ENCODE measurements at regions not wholly inside any gene's neighbourhood (a gene's known extent, or its start where the extent isn't known, plus 50 kb on each side); places are given as distances from the start of the nearest gene placed in this dataset.
"Not testable (repeated sequence)": the region's sequence is repeated elsewhere in the genome, so short reads cannot be mapped to it uniquely, and the experiment has no call there.

DNA sequence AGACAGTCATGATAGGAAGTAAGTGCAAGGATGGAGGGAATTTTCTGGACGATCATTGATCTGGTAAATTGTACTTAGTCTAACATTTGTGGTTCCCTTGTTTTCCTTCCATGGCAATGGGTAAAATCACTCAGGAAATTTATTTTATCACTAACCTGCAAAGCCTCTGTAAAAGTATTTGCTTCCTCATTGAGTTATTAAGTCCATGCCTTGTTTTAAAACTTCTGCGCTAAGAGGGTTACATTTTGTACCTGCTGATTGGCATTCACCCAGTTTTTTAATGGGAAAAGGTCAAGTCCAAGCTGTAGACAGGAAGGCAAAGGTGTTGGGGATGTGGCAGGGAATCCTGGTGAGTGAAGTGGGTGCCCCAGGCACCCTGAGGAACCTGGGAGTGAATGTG is 146.2 kb upstream of the NR2F2 start:
- DNase-seq, result no peak

GRCh38 chr15:96186105-96186504 is 144.4 kb upstream of the NR2F2 start:
- no peak for DNase-seq

DNA sequence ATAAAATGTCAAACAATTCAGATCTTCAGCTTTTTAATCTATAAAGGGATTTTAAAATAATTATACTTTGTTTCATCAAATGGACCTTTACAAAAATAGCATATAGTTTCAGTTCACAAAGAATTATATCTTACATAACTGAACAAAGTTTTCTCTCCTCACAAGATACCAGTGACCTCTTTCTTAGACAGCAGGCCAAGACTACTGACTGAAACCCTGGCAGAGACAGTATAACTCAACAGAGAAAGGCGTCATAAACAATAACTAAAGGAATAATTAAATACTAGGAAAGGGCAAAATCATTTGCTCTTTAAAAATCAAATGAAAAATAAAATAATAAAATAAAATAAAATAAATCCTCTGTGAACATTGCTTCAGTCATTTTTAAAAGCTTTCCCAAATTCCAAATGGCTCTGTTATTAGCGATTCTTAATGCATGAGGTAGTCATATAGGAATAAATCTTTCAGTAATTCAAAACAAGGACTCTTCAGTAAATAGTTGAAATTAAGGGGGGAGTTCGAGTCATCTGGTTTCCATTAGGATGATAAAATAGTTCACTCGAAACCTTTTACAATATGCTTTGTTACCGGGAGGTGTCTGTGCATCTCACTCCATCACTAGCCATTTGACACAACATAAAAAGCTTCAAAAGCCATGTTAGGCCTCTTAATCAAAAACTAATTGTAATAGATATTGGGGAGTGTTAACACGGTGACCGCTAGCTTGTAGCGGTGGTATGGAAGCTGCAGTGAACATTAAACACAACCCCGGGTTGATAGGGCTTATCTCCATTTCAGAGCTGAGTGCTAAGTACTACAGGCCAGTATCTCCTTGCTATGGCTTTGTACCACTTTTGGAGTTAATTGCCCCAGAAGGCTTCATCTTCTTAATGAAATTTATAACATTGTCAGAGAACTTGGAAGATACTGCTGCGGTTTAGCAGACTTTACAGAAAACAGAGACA is 142.9 kb upstream of the NR2F2 start:
- DNase-seq, result no peak

DNA sequence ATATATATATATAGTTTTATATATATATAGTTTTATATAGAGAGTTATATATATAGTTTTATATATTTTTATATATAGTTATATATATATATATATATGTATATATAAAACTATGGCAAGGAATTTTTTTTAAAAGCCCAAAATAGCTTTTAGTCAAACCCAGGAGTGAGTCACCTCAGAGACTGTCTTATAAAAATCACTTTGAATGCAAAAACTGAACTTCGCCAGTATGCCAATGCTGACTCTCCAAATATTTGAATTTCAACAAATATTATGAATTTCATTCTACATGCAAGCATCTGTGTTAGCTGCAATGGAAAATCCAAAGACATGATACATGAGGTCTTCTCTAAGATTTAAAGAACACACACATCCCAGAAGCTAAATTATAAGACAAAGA is 132.8 kb upstream of the NR2F2 start:
- no peak for DNase-seq

- DNase-seq, result no peak
Measured at GRCh38 chr15:96199111-96199510, 131.4 kb upstream of the NR2F2 start.

- DNase-seq, result no peak
Measured at GRCh38 chr15:96200357-96200967, 130.0 kb upstream of the NR2F2 start.

- DNase-seq, result no peak
Measured at GRCh38 chr15:96201696-96202095, 128.8 kb upstream of the NR2F2 start.

DNA sequence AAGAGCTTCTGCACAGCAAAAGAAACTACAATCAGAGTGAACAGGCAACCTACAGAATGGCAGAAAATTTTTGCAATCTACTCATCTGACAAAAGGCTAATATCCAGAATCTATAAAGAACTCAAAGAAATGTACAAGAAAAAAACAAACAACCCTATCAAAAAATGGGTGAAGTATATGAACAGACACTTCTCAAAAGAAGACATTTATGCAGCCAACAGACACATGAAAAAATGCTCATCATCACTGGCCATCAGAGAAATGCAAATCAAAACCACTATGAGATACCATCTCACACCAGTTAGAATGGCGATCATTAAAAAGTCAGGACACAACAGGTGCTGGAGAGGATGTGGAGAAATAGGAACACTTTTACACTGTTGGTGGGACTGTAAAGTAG is 124.9 kb upstream of the NR2F2 start:
- DNase-seq, result not testable (repeated sequence)

GRCh38 chr15:96207377-96208006 is 123.0 kb upstream of the NR2F2 start:
- DNase-seq, result no peak

DNA sequence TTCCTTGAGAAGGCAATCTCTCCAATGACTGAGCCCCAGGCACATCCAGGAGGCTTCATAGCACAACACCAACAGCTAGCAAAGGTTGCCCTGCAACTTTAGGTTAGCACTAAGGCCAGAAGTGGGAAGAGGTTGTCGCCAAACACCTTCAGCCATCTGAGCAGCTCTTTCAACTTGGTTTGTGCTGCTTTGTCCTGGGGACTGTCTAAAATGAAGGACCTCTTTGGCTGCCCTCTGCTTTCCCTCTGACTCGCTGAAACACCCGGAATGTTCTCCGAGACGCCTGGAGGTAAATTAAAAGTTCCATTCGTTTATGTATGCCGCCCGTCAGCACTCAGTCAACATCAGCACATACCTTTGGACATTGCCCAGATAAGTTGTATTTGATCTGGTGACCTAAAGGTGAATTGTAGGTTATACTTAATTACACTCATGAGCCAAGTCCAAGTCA is 121.2 kb upstream of the NR2F2 start:
- DNase-seq, result no peak

DNA sequence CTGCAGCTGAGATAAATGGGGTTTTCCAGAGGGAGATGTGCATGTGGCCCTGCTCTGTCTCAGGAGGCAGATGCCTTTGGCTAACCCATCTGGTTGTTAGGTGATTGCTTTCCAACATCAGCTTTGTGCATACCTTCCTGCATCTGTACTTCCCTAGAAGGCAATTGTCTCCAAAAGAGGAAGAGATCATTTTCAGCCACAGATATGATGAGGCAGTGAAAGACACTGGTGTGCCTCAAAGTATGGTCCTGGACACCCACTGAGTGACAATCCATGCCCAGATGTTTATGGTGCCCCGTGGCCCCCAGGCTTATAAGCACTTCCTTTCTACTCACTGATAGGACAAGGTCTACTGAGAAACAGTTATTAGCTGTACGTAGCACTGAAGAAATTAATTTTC is 117.5 kb upstream of the NR2F2 start:
- DNase-seq, result no peak

DNA sequence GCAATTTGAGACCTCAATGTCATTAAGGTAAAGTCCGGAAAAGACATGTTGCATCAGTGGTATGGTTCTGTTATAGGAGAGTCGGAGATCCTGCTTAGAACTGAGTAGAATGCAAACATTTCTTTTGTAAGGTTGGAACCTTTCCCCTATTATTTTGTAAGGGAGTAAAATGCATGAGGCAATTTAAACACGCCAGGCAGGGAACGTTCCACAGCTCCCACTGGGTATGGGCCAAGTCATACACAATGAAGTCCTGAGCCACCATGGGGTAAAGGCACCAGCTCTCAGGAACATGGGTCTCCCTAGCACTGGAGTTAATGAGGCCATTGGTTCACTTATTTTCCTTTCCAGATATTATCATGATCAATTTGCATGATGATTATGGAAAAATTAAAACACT is 116.6 kb upstream of the NR2F2 start:
- no peak for DNase-seq

DNA sequence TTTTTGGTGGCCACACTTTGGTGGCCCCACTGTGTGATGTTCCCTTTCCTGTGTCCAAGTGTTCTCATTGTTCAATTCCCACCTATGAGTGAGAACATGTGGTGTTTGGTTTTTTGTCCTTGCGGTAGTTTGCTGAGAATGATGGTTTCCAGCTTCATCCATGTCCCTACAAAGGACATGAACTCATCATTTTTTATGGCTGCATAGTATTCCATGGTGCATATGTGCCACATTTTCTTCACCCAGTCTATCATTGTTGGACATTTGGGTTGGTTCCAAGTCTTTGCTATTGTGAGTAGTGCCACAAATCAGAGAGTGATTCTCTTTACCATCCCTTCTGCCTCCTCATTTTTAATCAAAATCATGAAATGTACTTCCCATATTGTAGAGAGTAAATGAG is 114.0 kb upstream of the NR2F2 start:
- not testable (repeated sequence) for DNase-seq

- DNase-seq, result no peak
Measured at GRCh38 chr15:96217983-96218382, 112.5 kb upstream of the NR2F2 start.

DNA sequence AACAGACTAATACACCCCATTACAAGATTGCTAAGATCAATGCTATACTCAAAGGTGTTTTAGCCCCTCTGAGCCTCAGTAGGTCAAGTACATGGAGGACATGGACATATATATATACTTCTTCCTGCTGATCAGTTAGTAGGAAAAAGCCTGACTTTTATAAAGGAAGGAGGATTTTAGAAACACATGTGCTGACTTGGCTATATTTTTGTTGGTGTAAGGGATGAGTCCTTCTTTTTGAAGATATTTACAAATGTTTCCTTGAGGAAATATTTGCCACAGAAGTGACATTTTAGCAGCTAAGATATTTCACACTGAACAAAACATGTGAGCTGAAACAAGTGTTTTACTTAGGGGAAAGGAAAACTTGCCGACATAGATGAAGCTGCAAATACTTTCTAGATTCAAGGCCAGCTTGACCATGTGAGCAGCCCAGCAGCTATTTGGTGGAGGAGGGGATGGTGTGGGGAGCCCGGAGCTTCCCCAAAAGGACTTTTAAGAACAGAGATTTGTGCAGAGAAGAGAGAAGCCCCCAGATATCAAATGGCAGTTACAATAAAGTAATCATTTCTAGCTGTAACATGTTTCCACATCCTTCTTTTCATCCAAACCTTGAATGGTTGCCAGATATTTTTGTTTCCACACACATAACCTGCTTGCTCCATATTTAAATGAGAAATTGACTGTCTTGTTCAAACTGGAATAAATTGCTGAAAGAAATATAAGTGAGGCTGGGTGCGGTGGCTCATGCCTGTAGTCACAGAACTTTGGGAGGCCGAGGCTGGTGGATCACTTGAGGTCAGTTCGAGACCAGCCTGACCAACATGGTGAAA is 111.7 kb upstream of the NR2F2 start:
- DNase-seq, result no peak

- DNase-seq, result no peak
Measured at GRCh38 chr15:96219681-96220080, 110.8 kb upstream of the NR2F2 start.

GRCh38 chr15:96220657-96221056 is 109.8 kb upstream of the NR2F2 start:
- no peak for DNase-seq

DNA sequence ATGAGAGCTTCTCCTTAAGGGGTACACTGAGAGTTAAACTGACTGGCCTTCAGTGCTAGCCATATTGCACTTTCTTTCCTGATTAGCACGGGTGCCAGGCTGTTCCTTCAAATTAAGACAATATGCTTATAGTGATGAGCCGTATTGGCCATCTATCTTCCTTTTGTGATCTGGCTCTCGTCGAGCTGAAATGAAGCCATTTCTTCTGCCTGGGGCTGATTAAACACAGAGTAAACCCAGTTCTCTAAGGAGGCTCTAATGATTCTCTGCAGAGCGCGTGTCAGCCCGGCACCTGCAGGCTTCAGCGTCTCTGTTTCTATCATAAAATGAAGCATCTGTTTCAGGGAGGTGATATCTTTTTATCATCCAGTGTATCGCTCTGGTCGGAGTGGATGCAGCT is 107.5 kb upstream of the NR2F2 start:
- no peak for DNase-seq

- no peak for DNase-seq
Measured at GRCh38 chr15:96223939-96224338, 106.6 kb upstream of the NR2F2 start.

DNA sequence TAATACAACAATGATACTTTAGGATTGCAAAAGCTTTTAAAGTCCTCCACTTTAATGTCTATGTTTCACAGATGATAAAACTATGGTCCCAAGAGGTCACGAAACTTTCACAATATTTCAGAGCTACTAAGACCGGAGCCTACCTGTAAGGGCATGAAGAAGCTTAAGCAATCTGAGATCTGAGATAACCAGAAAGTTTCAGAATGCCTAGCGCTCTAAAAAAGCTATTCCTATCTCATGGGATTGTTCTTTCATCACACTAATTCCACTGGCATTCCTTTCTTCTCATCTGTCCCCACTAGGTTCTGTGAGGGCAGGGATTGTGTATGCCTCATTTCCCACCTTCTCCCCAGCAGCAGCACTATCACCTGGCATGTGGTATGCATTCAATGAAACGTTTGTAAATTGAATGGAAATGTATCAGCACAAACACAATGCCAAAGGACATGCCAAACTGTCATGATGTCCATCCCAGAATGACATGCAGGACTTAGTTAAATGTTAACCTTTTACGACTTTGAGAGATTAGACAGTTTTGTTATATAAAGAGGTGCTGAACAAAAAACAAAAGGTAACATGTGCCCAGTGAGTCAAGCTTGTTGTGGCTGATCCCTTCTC is 104.7 kb upstream of the NR2F2 start:
- DNase-seq, result no peak

- DNase-seq, result no peak
Measured at GRCh38 chr15:96230526-96231181, 99.8 kb upstream of the NR2F2 start.

DNA sequence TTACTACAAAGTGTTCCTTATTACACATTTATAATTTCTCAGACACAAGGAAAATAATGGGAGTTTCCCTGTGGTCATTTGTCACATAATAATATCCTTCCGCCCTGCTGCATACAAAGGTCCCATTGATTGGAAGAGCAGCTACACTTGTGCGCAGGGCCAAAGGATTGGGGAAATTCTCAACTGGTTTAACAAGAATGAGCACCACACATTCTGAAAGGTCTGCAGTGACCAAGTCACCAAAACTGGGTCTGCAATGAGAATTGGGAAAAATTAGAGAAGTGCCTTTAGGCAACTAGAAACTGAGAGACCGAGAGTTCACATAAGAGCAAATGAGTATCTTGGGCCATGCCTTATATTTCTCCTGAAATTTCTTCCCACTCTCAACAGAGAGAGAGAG is 98.2 kb upstream of the NR2F2 start:
- no peak for DNase-seq
